Body of pancreas (tissue), 4 donors: ENCODE measurements at regions not wholly inside any gene's neighbourhood (a gene's known extent, or its start where the extent isn't known, plus 50 kb on each side); places are given as distances from the start of the nearest gene placed in this dataset.

ENCODE experiments used
- POLR2A ChIP-seq, 3 donors: fragments of 450-650 bp; IDR thresholded peaks; one replicate each; pipeline ENCODE4 v1.6.1; 2016; ENCODE audit warnings: antibody characterized with exemption in 3 of 3, mild to moderate bottlenecking in 2 of 3
- TF ChIP-seq, protein P1 (sequence below), 7 experiments: fragments of 450-650 bp in 4 of 7; fragments of 200-600 bp in 3 of 7; sonication (generic) in 3 of 7; IDR thresholded peaks; one replicate each; pipeline ENCODE4 v1.5.1; 2016 to 2019; ENCODE audit warnings: antibody characterized with exemption in 7 of 7

DNA sequence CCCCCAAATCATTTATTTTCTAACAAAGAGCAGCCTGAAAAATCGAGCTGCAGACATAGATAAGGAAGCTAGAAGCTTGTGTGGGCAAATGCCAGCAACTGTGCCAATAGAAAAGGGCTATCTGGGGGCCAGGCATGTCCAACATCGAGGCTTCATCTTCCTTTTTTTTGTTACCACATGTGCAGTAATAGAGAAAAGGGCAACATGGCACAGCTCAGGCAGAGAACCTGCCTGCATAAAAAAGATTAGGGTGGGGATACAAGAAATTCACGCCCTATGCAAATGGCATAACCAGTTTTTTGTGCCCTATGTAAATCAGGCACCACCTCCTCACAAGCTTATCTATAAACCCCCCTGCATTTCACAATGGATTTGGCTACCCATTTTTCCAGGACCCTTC lies 60.4 kb upstream of the ABCC4 start:
- TF ChIP-seq, protein P1, sequence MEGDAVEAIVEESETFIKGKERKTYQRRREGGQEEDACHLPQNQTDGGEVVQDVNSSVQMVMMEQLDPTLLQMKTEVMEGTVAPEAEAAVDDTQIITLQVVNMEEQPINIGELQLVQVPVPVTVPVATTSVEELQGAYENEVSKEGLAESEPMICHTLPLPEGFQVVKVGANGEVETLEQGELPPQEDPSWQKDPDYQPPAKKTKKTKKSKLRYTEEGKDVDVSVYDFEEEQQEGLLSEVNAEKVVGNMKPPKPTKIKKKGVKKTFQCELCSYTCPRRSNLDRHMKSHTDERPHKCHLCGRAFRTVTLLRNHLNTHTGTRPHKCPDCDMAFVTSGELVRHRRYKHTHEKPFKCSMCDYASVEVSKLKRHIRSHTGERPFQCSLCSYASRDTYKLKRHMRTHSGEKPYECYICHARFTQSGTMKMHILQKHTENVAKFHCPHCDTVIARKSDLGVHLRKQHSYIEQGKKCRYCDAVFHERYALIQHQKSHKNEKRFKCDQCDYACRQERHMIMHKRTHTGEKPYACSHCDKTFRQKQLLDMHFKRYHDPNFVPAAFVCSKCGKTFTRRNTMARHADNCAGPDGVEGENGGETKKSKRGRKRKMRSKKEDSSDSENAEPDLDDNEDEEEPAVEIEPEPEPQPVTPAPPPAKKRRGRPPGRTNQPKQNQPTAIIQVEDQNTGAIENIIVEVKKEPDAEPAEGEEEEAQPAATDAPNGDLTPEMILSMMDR (IDR thresholded peaks at IDR 0.05) = no peak
- no peak for TF ChIP-seq POLR2A (IDR thresholded peaks at IDR 0.05)
